Neural progenitor cell (in vitro differentiated cells): ENCODE measurements at regions not wholly inside any gene's neighbourhood (a gene's known extent, or its start where the extent isn't known, plus 50 kb on each side); places are given as distances from the start of the nearest gene placed in this dataset.

ENCODE experiments used
- EZH2 ChIP-seq: fragments of 200-600 bp; sonication (generic); IDR thresholded peaks from 2 replicates; pipeline ENCODE4 v1.6.1; 2017; ENCODE audit warnings: antibody characterized with exemption, mild to moderate bottlenecking, moderate library complexity
- EZH2phosphoT487 ChIP-seq: fragments of 200-600 bp; sonication (generic); IDR thresholded peaks from 2 replicates; pipeline ENCODE4 v1.6.1; 2017; ENCODE audit warnings: antibody characterized with exemption
- TF ChIP-seq, protein P1 (sequence below): fragments of 200-600 bp; sonication (generic); IDR thresholded peaks from 2 replicates; pipeline ENCODE4 v1.5.1; 2017; ENCODE audit warnings: antibody characterized with exemption, mild to moderate bottlenecking

DNA sequence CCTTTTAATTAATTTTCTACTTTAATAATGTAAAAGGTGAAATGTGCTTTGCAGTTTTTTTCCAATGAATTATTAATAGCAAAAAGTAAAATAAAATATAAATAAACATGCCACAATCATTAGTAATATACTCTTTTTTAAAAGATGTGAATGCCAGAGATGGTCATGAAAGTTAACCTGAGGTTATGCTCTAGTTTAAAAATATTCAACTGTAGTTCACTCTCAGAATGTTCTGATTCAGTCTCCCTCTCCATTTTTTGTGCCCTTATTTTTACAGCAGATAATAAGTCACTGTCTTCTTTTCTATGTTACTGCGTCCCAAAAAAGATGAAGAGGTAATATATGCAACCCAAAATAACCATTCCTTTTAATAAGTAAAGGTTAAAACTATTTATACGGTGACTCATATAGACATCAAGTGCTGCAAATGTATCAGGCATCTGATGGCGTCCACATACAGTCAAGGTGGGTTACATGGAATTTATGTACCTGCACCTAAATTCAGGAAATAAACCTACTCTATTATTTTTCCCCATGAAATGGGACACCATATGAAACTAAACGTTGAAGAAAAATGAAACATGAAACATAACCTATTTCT lies 153.6 kb upstream of the ZNF804A start:
- TF ChIP-seq, protein P1, sequence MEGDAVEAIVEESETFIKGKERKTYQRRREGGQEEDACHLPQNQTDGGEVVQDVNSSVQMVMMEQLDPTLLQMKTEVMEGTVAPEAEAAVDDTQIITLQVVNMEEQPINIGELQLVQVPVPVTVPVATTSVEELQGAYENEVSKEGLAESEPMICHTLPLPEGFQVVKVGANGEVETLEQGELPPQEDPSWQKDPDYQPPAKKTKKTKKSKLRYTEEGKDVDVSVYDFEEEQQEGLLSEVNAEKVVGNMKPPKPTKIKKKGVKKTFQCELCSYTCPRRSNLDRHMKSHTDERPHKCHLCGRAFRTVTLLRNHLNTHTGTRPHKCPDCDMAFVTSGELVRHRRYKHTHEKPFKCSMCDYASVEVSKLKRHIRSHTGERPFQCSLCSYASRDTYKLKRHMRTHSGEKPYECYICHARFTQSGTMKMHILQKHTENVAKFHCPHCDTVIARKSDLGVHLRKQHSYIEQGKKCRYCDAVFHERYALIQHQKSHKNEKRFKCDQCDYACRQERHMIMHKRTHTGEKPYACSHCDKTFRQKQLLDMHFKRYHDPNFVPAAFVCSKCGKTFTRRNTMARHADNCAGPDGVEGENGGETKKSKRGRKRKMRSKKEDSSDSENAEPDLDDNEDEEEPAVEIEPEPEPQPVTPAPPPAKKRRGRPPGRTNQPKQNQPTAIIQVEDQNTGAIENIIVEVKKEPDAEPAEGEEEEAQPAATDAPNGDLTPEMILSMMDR, result no peak
- TF ChIP-seq EZH2phosphoT487 (no peak), EZH2 (no peak)
